ENCODE measurements at regions not wholly inside any gene's neighbourhood (a gene's known extent, or its start where the extent isn't known, plus 50 kb on each side); places are given as distances from the start of the nearest gene placed in this dataset.

DNA sequence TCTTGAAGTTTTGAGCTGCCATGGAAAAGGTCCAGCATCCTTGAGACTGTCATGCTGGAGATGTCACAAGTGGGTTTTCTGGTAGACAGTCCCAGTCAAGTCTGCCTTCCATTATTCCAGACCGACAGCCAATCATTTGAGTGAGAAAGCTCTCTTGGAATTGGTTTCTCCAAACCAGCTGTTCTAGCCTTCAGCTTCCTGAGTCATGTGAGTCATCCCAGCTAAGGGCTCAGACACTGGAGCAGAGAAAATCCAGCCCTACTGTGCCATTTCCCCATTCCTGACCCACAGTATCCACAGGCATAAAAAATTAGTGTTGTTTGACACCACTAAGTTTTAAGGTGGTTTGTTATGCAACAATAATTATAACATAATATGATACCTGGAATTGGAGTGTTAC is 219.0 kb downstream of the ADRA2A start:
- H3K4me3 ChIP-seq (ENCODE audit: low read depth, low read length), result no peak overlapping the region
- TF ChIP-seq, protein P1, sequence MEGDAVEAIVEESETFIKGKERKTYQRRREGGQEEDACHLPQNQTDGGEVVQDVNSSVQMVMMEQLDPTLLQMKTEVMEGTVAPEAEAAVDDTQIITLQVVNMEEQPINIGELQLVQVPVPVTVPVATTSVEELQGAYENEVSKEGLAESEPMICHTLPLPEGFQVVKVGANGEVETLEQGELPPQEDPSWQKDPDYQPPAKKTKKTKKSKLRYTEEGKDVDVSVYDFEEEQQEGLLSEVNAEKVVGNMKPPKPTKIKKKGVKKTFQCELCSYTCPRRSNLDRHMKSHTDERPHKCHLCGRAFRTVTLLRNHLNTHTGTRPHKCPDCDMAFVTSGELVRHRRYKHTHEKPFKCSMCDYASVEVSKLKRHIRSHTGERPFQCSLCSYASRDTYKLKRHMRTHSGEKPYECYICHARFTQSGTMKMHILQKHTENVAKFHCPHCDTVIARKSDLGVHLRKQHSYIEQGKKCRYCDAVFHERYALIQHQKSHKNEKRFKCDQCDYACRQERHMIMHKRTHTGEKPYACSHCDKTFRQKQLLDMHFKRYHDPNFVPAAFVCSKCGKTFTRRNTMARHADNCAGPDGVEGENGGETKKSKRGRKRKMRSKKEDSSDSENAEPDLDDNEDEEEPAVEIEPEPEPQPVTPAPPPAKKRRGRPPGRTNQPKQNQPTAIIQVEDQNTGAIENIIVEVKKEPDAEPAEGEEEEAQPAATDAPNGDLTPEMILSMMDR (IDR thresholded peaks at IDR 0.05; ENCODE audit: borderline replicate concordance, insufficient read depth, low read depth, low read length), result no peak

DNA sequence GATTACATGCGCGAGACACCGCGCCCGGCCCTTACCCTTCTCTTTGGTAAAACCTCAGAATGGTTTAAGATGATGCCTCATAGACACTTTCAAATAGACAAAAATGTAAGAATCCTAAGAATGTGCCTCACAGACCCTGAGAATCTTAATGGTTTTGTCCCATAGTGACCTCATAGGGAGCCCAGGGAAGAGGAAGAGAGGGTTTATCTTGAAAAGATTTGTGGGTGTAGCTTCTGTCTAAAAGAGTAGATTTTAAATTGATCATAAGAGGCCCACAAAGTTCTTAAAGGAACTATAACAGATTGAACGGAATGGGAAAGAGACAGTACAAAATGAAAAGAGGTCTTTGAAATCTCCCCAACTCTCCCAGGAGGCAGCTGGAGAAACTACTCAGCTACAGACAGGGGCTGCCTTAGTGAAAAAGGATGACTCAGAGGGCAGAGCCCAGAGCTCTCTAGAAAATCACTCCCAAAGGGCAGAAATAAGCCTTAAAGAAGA is 220.6 kb downstream of the ADRA2A start:
- TF ChIP-seq, protein P1 (IDR thresholded peaks at IDR 0.05; ENCODE audit: borderline replicate concordance, insufficient read depth, low read depth, low read length), result no peak
- no peak overlapping the region for H3K4me3 ChIP-seq (ENCODE audit: low read depth, low read length)

DNA sequence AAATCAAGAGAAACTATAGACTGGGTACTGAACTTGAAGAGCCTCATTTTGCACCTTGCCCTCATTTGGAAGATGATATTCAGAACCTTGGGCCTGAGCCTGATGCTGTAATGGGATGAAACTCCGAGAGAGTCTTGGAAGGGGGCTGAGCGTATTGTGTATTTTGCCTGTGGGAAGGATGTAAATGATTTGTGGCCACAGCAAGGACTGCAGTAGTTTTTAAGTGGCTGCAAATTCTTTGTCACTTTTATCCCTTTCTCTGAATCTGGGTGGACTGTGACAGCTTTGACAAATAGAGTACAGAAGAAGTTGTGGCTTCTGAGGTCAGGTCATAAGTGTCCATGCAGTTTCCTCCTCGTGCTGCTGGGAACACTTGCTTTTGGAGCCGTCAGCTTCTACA is 221.2 kb downstream of the ADRA2A start:
- TF ChIP-seq, protein P1 (IDR thresholded peaks at IDR 0.05; ENCODE audit: borderline replicate concordance, insufficient read depth, low read depth, low read length), result no peak
- H3K4me3 ChIP-seq (ENCODE audit: low read depth, low read length), result no peak overlapping the region

DNA sequence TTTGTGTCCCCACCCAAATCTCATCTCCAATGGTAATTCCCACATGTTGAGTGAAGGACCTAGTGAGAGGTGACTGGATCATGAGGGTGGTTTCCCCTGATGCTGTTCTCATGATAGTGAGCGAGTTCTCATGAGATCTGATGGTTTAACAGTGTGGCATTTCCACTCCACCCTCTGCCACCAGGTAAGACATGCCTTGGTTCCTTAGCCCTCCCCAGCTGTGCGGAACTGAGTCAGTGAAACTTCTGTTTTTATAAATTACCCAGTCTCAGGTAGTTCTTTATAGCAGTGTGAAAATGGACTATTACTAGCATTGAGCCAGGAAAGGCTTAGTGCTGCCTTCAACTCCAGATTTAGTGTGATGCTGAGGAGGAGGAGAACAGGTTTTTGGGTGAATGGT is 222.2 kb downstream of the ADRA2A start:
- TF ChIP-seq, protein P1 (IDR thresholded peaks at IDR 0.05; ENCODE audit: borderline replicate concordance, insufficient read depth, low read depth, low read length), result no peak
- no peak overlapping the region for H3K4me3 ChIP-seq (ENCODE audit: low read depth, low read length)

DNA sequence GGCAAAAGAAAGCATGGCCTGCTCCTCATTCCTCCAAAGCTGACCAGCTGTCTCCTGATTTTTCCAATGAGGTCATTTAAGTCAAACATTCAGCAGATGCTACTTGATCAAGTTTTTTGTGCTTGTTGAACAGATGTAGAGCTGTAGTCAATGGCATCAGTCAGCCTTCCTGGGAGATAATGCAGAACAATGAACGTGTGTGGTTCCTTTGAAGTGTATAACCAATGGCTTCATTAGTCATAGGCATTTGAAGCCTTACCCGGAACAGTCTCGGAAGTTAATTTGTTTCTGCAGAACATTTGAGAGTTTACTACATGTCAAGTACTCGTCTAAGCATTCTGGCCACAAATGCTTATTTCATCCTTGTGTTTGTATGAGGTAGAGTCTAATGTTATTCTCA is 227.1 kb downstream of the ADRA2A start:
- TF ChIP-seq, protein P1 (IDR thresholded peaks at IDR 0.05; ENCODE audit: borderline replicate concordance, insufficient read depth, low read depth, low read length), result no peak
- H3K4me3 ChIP-seq (ENCODE audit: low read depth, low read length), result no peak overlapping the region

DNA sequence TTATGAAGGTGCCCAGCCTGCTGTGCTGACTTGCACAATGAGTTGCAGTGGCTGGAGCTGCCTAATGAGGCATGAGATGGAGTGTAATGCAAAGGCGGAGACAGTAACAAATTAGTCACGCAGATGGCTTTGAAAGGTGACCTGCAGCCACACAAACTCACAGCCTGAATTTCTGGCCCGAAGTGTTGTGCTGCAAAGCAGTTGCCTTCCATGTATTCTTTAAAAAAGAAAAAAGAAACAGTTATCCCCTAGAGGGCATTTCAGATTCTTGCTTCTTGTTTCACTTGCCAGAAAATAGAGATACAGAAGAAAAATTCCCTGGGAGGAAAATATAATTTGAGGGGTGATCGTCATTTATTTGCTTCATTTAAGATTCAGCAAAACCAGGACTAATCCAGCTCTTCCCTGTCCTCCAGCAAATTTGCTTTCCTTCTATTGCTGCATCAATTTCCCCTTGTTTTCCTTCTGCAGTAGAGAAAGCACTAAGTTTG is 239.9 kb downstream of the ADRA2A start:
- TF ChIP-seq, protein P1 (IDR thresholded peaks at IDR 0.05; ENCODE audit: borderline replicate concordance, insufficient read depth, low read depth, low read length), result no peak
- no peak overlapping the region for H3K4me3 ChIP-seq (ENCODE audit: low read depth, low read length)

DNA sequence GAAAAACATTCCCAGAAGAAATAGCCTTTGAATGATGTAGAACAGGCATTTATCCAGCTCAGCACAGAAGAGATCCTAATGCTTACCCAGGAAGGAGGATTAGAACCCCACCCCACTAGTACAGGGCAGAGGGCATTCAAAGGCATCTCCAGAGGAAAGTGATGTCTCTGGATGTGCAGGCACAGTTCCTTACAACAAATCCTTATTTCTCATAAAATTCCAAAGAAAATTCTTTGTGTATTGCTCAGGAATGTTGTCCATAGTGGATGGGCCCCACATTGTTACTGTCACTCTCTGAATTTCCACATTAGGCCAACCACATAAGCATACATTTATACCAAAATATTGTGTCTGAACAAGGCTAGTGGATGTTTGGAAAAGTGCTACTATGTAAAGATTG is 243.0 kb downstream of the ADRA2A start:
- TF ChIP-seq, protein P1 (IDR thresholded peaks at IDR 0.05; ENCODE audit: borderline replicate concordance, insufficient read depth, low read depth, low read length), result no peak
- no peak overlapping the region for H3K4me3 ChIP-seq (ENCODE audit: low read depth, low read length)
